Uterus (tissue), 2 donors: ENCODE measurements at regions not wholly inside any gene's neighbourhood (a gene's known extent, or its start where the extent isn't known, plus 50 kb on each side); places are given as distances from the start of the nearest gene placed in this dataset.

Source experiments
- POLR2A ChIP-seq, 2 donors: fragments of 450-650 bp; IDR thresholded peaks; one replicate each; pipeline ENCODE4 v1.6.1; 2016; ENCODE audit warnings: antibody characterized with exemption in 2 of 2, mild to moderate bottlenecking in 1 of 2, moderate library complexity in 1 of 2
- TF ChIP-seq, protein P1 (sequence below), 4 experiments: fragments of 200-600 bp in 2 of 4; fragments of 450-650 bp in 2 of 4; sonication (generic) in 2 of 4; IDR thresholded peaks; one replicate each; pipeline ENCODE4 v1.5.1; 2016 to 2019; ENCODE audit warnings: antibody characterized with exemption in 4 of 4, mild to moderate bottlenecking in 2 of 4, moderate library complexity in 1 of 4

DNA sequence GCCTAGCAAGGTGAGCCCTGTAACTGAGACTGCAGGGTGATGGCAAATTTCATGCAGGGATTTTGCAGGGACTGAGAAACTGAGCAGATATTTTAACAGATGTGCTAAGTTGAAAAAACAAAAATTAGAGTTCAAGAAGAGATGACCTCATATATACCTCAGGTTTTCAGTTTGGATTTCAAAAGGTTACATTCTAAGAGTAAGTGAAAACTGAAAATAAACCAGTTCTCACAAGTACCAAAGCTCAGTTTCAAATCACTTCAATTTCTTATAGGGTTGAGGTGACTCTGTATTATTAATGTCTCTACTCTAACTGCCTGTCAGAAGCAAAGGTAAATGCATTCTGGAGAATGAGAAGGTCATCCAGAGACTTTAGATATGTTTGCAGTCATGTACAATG is 237.4 kb upstream of the VRK2 start:
- TF ChIP-seq, protein P1, sequence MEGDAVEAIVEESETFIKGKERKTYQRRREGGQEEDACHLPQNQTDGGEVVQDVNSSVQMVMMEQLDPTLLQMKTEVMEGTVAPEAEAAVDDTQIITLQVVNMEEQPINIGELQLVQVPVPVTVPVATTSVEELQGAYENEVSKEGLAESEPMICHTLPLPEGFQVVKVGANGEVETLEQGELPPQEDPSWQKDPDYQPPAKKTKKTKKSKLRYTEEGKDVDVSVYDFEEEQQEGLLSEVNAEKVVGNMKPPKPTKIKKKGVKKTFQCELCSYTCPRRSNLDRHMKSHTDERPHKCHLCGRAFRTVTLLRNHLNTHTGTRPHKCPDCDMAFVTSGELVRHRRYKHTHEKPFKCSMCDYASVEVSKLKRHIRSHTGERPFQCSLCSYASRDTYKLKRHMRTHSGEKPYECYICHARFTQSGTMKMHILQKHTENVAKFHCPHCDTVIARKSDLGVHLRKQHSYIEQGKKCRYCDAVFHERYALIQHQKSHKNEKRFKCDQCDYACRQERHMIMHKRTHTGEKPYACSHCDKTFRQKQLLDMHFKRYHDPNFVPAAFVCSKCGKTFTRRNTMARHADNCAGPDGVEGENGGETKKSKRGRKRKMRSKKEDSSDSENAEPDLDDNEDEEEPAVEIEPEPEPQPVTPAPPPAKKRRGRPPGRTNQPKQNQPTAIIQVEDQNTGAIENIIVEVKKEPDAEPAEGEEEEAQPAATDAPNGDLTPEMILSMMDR (IDR thresholded peaks at IDR 0.05) = no peak
- TF ChIP-seq POLR2A (IDR thresholded peaks at IDR 0.05) = no peak
